T-helper 9 cell (primary cell): ENCODE measurements at regions not wholly inside any gene's neighbourhood (a gene's known extent, or its start where the extent isn't known, plus 50 kb on each side); places are given as distances from the start of the nearest gene placed in this dataset.

Source experiments
- DNase-seq: peaks from one replicate; pipeline ENCODE4 v3.0.0-alpha.2; 2020

DNA sequence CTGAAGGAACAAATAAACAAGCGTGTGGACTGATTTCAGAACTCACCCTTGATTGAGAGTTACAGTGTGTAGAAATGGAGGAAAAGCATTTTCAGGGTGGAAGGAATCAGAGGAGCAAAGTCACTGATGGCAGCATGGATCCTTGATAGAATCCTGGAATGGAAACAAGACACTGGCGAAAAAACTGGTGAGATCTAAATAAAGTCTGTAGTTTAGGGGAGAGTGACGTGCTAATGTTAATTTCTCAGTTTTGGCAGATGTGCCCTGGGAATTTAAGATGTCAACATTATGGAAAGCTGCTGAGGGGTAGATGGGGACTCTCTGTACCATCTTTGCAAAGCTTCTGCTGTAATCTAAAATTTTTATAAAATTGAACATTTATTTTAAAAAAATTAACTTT lies 378.0 kb downstream of the UQCRFS1 start:
- DNase-seq: no peak

DNA sequence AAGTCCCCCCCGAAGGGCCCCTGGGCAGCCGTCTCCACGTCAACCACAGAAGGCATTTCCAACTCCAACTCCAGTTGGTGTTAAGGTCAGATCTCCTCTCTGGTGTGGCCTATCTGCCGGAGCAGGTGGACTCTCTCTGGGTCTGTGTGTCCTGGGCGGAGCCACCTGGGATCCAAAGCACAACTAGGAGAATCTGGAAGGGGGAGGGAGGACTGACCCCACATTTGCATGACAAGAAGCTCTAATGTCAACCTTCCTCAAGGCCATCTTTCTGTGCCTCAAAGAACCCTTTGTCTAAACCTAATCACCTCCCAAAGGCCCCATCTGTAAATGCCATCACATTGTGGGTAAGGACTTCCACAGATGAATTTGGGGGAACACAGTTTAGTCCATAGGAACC lies 381.5 kb downstream of the UQCRFS1 start:
- DNase-seq: no peak

DNA sequence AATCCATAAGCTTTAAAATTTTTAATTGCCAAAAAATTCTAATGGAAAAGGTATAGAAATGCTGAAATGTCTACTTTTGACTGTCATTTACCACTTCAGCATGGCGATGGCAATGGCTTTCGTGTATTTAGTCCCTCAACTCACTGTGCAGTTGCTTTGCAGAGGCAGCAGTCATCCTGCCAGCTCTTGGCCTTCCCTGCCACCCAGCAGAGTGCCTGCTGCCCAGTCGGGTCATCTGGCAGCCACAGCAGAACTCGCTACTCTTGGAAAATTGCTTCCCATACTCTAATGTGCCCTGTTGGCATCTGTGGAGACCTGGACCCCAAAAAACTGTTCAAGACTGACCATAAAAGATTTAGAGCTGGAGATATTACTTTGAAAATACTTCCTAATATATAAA lies 383.2 kb downstream of the UQCRFS1 start:
- no peak for DNase-seq

DNA sequence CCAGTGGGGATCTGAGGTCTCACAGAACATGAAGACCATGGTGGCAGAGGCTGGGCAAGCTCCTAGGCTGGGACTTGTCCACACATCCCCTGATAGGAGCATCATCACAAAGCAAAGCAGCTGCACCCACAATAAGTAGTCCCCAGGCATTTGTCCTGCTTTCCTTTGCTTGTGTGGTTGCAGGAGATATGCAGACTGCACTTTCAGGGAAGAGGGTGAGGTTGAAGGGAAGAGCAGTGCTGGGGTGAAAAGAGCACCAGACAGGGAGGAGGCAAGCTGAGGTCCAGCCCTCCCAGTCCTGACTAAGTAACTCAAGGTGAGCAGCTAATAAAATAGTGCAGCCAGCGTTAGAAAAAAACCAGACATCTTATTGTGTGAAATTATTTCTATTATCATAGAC lies 383.6 kb downstream of the UQCRFS1 start:
- no peak for DNase-seq

DNA sequence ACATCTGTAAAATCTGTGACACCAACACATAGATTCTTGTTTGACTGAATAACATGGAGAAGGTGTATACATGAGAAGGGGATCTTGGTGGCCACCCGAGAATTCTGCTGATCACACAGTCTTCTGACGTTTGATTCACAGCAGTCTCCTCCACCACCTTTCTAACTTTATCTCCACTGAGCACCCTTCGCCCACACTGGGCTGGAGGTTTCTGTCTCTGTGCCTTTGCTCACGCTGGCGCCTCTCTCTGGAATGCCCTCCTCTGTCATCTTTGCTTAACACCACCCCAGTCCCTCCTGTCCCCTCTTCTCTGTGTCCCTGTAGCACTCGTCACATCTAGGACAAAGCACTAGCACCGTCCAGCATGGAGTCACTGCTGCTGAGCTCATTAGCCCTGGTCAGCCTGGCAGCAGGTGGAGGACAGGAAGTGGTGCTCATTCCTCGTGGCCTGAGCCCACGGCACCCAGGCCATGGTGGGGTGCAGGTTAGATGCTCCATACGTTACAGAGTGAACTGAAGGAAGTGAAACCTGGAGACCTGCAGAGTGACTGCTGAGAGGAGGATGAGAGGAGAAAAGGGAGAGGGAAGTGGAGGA lies 384.6 kb downstream of the UQCRFS1 start:
- DNase-seq: no peak

DNA sequence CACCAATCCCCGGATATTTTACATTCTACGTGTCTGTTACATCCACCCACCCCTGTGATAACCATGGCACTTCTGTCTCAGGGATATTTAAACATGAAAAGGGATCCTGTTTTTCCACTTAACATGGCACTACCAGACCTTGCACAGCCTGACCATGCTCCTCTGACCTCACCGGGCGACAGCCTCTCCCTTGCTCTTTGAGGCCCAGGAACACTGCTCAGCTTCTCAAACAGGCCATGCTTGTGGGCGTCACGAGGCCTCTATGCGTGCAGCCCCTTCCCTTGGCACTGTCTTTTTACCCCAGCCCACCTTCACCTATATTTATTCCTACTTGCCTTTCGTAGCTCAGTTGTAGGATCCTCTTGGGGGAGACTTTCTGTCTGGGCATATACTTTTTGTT lies 385.6 kb downstream of the UQCRFS1 start:
- DNase-seq: no peak

DNA sequence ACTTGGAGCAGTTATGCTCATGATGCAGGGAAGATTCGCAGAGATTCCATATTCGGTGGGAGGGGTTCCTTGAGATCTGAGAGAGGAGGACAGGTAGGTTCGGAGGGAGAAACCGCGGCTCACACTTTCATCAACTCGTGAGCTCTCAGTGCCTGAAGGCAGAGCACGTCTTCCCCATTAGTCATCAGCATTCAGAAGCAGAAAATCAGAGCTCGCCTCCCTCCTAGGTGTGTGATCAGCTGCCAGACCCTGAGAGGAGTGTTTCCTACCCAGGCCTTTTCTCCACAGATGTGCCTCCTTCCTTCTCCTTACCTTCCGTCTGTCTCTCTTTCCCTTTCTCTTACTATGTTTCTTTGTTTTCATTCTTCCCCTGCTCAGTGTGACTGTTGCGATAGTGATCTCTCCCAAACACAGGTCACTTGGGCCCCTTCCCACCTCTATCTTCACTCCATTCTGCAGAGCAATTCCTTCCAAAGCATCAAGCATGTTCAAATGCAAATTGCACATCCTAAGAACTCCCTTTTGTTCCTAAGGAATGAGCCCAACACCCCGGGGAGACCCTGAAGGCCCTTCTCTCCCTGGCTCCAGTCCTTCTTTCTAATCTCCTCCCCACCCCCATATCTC lies 389.5 kb downstream of the UQCRFS1 start:
- DNase-seq: no peak

DNA sequence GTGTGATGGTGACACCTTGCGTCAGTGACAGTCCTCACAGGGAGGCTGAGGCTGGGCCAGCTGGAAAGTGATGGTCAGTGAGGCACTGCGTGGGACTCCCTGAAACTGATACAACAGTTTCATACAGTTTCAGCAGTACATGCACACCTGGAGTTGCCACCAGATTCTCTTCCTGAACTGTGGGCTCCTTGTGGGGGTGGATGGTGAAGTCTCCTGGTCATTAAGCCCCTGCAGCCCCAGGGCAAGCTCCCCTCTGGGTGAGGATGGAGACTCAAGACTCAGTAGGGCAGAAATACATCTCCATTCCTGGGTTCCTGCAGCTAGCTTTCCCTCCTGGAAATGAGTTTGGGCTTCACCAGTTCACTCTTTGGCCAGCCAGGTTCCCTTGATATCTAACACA lies 392.7 kb downstream of the UQCRFS1 start:
- no peak for DNase-seq

DNA sequence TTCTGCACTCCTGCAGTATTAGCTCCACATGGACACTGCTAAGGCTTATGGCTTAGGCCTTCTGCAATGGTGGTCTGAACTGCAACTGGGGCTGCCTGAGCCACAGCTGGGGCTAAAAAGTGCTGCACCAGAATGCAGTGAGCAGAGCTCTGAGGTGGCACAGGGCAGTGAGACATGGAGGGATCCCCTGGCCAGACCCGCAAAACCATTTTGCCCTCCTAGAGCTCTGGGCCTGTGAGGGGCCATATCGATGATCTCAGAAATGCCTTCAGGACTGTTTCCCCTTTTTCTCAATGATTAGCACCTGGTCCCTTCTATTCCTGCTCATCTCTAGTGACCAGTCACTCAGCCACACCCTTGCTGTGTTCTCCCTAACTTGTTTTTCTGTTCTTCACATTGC lies 397.7 kb downstream of the UQCRFS1 start:
- DNase-seq: no peak

DNA sequence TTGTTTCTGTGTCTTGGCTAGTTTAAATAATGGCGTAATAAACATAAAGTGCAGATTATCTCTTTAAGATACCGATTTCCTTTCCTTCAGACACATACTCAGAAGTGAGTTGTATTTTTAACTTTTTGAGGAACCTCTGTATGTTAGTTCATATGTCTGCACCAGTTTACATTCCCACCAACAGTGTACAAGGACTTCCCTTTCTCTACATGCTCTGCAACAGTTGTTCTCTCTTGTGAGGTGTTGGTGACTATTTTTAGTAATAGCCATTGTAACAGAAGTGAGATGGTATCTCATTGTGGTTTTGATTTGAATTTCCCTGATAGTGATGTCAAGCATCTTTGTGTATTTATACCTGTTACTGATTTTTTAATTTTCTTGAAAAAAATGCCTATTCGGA lies 418.6 kb downstream of the UQCRFS1 start:
- no peak for DNase-seq

DNA sequence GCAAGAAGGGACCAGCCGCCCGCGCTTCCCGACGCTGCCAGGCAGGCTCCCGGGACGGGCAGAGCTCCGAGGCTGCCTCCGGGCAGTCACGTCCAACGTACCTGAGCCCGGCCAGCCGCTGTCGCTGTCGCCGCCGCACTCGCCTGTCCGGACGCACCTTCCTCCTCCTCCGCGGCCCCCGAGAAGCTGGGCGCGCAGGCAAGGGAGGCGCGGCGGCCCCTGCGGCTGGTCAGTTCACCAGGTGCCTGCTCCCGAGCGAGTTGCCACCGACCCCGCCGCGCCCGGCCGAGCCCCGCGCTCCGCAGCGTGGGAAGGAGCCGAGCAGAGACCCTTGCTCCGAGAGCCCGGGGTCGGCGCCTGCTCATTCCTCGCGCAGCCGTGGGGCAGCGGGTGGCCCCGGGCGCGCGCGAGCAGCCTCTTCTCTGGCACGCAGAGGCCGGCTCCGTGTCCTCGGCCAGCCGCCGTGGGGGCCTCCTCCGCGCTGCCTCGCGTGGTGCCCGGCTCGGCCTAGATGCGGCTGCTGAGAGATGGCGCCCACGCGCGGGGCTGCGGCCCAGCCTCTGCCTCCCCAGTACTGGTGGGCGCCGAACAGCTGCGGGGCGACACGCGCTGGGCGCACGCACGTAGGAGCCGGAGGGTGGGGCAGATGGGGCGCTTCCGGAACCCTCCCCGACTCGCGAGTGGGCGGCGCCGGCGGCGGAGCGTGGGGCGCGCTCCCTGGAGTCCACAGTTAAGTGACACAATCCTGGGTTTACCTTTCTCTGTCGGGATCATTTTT lies 419.4 kb downstream of the UQCRFS1 start:
- DNase-seq: no peak

DNA sequence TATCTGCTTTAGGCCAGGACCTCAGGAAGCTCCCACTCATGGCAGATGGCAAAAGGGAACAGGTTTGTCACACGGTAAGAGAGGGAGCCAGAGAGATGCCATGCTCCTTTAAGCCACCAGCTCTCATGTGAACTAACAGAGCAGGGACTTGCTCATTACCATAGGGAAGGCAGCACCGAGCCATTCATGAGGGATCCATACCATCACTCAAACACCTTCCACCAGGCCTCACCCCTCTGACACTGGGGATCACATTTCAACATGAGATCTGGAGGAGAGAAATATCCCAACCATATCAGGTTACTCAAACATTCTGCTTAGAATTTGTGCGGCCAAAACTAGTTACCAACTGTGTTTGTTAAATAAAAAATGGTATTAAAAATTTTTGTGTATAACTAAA lies 427.0 kb downstream of the UQCRFS1 start:
- no peak for DNase-seq

DNA sequence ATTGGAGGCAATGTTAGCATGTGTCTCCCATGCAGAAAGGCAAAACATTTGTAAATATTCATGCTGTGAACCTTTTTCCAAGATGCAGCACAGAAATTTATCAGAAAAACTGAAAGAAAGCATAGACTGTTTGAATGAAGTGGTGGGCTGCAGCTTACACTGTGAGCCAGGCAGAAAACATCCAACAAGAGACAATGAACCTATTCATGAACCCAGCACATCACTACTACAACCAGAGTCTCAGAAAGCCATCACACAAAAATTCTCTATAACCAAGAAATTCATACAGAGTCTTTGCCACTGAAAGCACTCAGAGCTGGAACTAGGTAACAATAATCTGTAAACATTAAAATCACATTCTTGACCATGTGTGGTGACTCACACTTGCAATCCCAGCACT lies 448.9 kb downstream of the UQCRFS1 start:
- DNase-seq: no peak

DNA sequence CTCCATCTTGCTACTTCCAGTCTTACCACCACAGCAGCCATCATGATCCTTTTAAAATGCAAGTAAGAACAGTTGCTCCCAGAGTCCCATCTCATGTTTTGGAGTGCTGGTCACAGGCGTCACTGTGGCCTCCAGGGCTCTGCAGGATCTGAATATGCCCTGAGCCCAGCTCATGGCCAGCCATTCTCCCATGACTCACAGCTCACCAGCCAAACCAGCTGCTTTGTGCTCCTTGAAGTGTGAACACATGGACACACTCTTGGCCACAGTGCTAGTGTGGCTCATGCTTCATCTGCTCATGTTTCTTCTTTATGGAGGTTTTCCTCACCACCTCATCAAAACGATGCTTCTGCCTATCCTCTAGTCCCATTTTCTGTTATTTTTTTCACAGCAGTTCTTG lies 466.5 kb downstream of the UQCRFS1 start:
- no peak for DNase-seq

DNA sequence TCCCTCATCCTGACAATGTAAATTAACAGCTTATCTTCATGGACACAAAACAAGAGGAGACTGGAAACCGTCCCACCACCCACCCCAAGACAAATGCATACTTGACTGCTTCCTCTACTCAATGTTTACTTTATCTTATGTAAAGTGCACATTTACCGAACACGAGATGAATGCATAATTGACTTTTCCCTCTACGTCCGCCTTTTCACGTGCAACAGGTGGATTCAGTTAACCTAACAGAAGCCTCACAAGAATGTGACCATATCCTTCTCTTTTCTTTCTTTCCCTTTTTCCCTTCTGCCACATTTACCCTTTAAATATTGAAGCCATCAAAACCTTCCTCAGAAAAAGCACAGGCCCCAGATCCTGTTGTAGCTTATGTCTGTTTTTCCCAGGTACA lies 468.0 kb downstream of the UQCRFS1 start:
- DNase-seq: no peak

DNA sequence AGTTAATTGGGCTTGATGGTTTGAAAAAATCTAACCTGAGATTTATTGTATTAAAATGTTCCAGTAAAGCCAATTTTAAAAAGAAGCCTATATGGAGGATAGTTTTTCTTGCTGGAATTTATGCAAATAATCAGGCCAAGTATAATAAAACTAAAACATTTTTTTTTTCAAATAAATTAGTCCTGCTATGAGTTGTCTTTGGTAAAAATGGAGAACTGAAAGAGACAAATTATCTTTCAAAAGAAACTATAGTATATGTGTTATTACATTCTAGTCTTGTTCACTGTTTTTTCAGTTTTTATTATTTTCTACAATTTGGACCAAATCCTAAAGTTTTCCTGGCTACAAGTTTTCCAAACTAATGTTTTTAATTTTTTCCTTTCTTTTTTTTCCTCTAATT lies 468.9 kb downstream of the UQCRFS1 start:
- no peak for DNase-seq

DNA sequence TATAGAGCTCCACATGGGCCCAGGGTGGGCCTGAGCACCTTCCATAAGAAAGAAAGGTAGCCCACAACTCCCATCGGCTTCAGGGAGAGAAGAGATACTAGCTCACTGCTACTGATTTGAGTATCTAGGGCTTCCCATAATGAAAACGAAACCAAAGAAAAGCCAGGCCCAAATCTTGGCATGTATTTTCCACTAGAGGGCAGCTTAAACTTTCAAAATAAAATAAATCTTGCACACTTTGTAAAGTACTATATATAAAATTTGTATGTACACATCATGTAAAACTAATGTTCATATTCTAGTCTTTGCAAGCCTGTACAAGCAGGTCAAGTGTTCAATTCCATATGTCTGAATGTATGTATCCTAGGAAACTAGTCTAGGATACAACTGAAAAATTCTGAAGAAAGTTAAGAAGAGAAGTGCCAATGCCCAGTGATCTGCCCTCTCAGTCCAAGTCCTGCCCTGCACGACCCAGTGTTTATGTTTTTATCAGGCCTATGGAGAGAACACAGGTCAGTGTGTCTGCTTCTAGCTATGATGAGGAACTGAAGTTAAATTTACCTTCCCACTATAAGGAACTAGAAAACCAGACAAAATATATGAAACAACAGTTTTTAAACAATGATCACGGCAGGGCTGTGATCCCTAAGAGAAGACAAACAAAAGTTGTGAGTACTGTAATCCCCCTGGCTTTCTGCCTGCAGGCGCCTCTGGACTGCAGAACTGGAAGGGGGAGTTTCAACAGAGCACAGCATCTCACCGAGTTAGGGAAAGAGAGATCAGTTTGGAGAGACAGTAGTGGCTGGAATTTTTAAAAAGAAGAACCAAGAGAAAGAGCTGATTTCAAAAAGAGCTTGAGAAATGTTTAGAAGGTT lies 475.7 kb downstream of the UQCRFS1 start:
- DNase-seq: no peak

DNA sequence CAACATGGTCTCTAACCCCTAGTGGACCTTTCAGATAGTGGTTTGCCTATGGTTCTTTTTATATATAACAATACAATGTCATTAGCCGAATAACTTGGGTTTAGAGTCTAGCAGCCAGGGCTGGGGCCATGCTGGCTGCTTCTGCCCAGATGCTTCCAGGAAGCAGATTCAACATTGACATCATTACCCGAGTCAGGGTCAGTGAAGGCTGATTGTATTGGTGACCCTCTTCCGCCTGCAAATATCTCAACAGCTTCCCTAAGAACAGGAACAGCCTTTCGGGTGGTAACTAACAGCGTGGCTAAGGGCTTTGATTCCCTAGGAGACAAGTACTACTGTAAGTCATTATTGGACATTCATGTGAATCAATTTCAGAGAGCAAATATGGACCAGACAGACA lies 476.4 kb downstream of the UQCRFS1 start:
- DNase-seq: no peak

DNA sequence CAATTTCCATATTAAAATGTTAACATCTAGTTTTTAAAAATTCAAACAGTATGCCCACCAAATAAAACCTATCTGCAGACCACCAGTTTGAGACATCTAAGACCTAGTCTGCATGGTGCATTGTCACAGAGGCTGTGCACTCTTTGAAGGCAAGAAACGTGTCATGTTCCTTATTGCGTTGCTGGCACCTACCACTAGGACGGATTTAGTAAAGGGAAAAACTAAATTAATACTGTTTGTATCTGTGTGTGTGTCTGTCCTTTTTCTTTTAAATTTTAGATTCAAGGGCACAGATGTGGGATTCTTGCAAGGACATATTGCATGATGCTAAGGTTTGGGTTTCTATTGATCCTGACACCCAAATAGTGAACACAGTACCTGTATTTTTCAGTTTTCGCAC lies 481.4 kb downstream of the UQCRFS1 start:
- DNase-seq: no peak

DNA sequence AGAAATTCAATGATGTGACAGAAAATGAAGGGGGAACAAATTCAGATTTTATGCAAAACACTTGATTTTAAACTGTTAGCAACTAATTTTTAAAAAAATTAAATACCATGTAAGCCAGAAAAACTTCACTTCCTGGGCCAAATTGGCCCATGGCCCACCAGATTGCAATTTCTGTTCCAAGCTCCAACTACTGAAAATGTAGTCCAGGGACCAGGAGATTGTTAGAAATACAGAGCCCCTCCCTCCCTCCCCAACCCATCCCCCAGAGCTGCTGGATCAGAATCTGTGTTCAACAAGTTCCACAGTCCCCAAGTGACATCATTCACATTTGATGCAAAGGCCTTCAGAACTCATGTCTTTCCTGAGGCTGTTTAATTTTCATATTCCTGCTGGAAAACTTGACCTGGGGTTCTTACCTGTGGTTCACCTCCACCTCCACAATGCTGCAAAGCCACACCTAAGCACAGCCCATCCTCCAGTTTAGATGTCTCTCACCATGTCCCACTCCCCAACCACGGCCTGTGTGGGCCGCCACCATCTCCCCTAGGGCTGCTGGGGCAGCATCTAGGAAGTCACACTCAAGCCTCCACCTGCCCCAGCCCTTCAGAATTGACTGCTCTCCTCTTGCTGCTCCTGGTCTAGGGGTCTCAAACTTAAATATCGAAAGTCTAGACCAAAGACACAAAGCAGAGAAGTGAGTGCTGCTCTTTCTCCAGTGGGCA lies 482.0 kb downstream of the UQCRFS1 start:
- no peak for DNase-seq

DNA sequence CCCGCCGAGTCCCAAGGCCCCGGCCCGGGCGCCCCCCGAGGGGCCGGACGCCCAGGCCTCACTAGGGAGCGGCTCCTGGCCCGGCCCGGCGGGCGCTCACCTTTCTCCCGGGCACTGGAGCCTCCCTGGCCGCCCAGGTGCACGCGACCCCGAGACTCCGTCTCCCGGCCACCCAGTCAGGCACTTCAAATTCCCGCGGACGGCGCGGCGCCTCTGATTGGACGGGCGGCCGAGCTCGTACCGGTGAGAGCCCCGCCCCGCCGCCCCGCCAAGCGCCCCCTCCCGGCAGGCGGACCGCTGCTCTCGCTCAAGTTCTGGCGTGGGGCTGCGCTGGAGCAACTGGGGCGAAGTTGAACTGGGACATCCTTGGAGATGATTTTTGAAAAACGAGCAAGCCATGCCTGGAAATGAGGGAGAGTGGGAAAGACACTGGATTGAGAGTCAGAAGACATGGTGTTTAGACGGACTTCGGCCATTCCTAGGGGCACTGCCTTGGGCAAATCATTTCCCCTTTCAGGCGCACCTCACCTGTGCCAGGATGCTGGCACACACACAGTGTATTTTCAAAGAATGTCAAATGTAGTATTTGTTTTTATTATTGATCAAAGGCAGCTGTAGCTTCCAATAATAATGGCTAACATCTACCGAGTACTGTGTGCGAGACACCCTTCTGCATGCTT lies 485.3 kb downstream of the UQCRFS1 start:
- peak; percentile 4 for DNase-seq
